ENCODE measurements at regions not wholly inside any gene's neighbourhood (a gene's known extent, or its start where the extent isn't known, plus 50 kb on each side); places are given as distances from the start of the nearest gene placed in this dataset.

- Histone ChIP-seq H3K27me3 (replicated peaks in 1 of 7) (peaks cover 0 to 13% (median 0%) of the 10 kb centered on the region in 7 donors), H3K4me3 (no peak overlapping the region), H3K36me3 (no peaks in the 10 kb centered on the region), H3K9me3 (no peaks in the 10 kb centered on the region), H3K27ac (no peak overlapping the region), H3K4me1 (peaks cover 0 to 21% (median 6%) of the 10 kb centered on the region in 6 donors)
- WGBS, 5 donors = 76 to 98% (median 94%) methylated on average over 2 of the region's 2 CpGs
- DNase-seq = no peak
- intact Hi-C loops (cut with DNase I; ENCODE audit: low total_unique reads) = no loop called here
- TF ChIP-seq POLR2A (IDR thresholded peaks at IDR 0.05) (no peak), CTCF (IDR thresholded peaks at IDR 0.05 in 8 of 11, conservative IDR thresholded peaks at IDR 0.05 in 3 of 11) (no peak), POLR2AphosphoS5 (IDR thresholded peaks at IDR 0.05) (no peak)
Observed at GRCh38 chr20:40749985-40750506, 61.0 kb upstream of the MAFB start.

DNA sequence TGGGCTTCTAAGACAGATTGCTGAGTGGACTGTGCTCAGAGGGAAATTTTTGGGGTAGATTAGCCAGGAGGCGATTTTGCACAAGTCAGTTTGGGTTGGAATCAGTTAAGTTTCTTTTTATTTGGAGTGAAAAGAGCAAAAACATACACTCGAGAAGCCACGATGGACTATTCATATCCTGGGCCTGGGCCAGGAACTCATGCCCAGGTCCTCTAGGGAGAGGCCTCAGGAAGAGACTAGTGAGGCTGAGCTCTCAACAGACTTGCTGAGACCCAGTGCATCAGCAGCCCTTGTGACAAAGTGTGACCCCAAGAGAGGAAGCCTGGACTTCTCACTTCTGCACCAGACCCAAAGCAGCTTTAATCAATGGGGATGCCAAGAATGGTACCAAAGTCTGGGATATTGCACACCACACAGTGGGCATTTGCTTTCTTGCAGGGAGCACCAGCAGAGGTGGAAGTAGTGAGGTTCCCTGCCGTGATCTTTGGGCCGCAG is 61.6 kb upstream of the MAFB start:
- 50 to 72% (median 67%) methylated on average over 5 of the region's 5 CpGs for WGBS, 5 donors
- H3K9me3 ChIP-seq = no peaks in the 10 kb centered on the region
- H3K36me3 ChIP-seq = no peaks in the 10 kb centered on the region
- DNase-seq = no peak
- no peak overlapping the region for H3K4me3 ChIP-seq
- intact Hi-C loops (cut with DNase I; ENCODE audit: low total_unique reads) = no loop called here
- peaks cover 0 to 18% (median 6%) of the 10 kb centered on the region in 6 donors for H3K4me1 ChIP-seq
- H3K27me3 ChIP-seq (replicated peaks in 1 of 7) = peaks cover 0 to 13% (median 0%) of the 10 kb centered on the region in 7 donors
- H3K27ac ChIP-seq = no peak overlapping the region
- no peak for TF ChIP-seq POLR2AphosphoS5 (IDR thresholded peaks at IDR 0.05)
- no peak for TF ChIP-seq CTCF (IDR thresholded peaks at IDR 0.05 in 8 of 11, conservative IDR thresholded peaks at IDR 0.05 in 3 of 11)
- no peak for TF ChIP-seq POLR2A (IDR thresholded peaks at IDR 0.05)

DNA sequence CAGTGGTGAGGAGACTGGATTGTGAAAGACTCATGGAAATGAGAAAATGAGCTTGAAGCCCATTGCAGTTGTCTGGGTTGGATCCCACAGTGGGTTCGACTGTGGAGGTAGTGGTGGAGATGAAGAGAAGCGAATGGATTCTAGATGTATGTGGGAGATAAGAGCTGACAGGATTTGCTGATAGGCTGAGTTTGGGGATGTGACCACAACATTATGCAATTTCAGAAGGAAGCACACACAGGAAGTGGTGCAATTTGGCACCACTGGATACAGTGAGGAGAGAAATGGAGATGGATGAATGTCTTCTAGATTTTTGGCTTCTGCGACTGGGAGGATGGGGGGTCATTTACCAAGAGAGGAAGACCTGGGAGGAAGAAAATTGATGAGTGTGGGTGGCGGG is 64.4 kb upstream of the MAFB start:
- intact Hi-C loops (cut with DNase I; ENCODE audit: low total_unique reads) = no loop called here
- DNase-seq = no peak
- Histone ChIP-seq H3K9me3 (no peaks in the 10 kb centered on the region), H3K4me3 (no peak overlapping the region), H3K27ac (no peak overlapping the region), H3K36me3 (no peaks in the 10 kb centered on the region), H3K4me1 (peaks cover 0 to 30% (median 18%) of the 10 kb centered on the region in 6 donors), H3K27me3 (replicated peaks in 1 of 7) (peaks cover 0 to 7% (median 0%) of the 10 kb centered on the region in 7 donors)
- TF ChIP-seq POLR2AphosphoS5 (IDR thresholded peaks at IDR 0.05) (no peak), CTCF (IDR thresholded peaks at IDR 0.05 in 8 of 11, conservative IDR thresholded peaks at IDR 0.05 in 3 of 11) (no peak), POLR2A (IDR thresholded peaks at IDR 0.05) (no peak)
- 51 to 72% (median 54%) methylated on average over 4 of the region's 4 CpGs for WGBS, 5 donors

DNA sequence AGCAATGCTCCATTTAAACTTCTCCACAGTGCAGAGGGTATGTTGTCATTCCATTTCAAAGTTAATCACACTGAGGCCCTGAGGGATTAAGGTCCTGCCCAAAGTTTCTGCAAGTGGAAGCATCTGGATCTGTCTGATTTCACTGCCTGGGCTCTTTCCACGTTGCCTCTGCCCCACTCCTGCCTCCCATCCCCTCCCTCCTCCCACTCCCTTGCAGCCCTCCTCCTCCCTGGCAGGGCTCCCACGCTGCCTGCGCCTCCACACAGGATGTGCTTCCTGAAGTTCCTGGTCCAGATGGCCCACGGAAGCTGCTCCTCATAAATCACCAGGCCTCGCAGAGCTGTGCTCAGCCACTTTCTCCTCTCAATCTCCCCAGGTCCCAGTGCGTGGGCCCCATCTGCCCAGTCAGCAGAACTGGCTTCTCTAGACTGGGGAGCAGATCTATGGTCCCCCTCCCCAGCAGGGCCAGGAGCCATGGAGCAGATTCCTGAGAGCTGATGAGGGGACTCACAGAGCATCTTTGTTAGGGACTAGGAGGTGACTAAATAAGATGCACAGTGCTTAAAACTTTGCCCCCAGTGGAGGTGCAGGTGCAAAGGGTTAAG is 65.4 kb upstream of the MAFB start:
- H3K4me3 ChIP-seq = no peak overlapping the region
- TF ChIP-seq POLR2AphosphoS5 (IDR thresholded peaks at IDR 0.05) = no peak
- no peak for TF ChIP-seq POLR2A (IDR thresholded peaks at IDR 0.05)
- TF ChIP-seq CTCF (IDR thresholded peaks at IDR 0.05 in 8 of 11, conservative IDR thresholded peaks at IDR 0.05 in 3 of 11) = no peak
- peaks cover 0 to 30% (median 18%) of the 10 kb centered on the region in 6 donors for H3K4me1 ChIP-seq
- no peaks in the 10 kb centered on the region for H3K36me3 ChIP-seq
- 28 to 48% (median 42%) methylated on average over 6 of the region's 6 CpGs for WGBS, 5 donors
- intact Hi-C loops (cut with DNase I; ENCODE audit: low total_unique reads) = no loop called here
- peaks cover 0 to 7% (median 0%) of the 10 kb centered on the region in 7 donors for H3K27me3 ChIP-seq (replicated peaks in 1 of 7)
- no peak overlapping the region for H3K27ac ChIP-seq
- no peak for DNase-seq
- H3K9me3 ChIP-seq = no peaks in the 10 kb centered on the region

All from spleen (tissue), 11 donors.